Kidney (tissue), 13 donors: ENCODE measurements at regions not wholly inside any gene's neighbourhood (a gene's known extent, or its start where the extent isn't known, plus 50 kb on each side); places are given as distances from the start of the nearest gene placed in this dataset.

Source experiments
- DNase-seq, 5 donors: peaks; one replicate each; pipeline ENCODE4 v3.0.0-alpha.2; 2013 to 2020
- FAIRE-seq: peaks from 2 replicates; lab custom pipeline; 2012; peaks lifted over from hg19 to GRCh38; lab: Jason Lieb, UNC
- H3K27ac ChIP-seq, 2 donors: one replicate each; pipeline ENCODE4 v1.7.0; 2013; ENCODE audit warnings: low read depth in 2 of 2, low read length in 2 of 2, inconsistent platforms in 1 of 2
- H3K27me3 ChIP-seq: one replicate; pipeline ENCODE4 v1.7.1; 2013; ENCODE audit warnings: low read length, inconsistent platforms; ENCODE audit not compliant: control insufficient read depth, insufficient read depth
- H3K36me3 ChIP-seq, 3 donors: one replicate each; pipeline versions ENCODE4 v1.7.0 to v1.7.1; 2013; ENCODE audit warnings: low read length in 3 of 3, control low read depth in 1 of 3, inconsistent platforms in 1 of 3; ENCODE audit not compliant: insufficient read depth in 3 of 3, control insufficient read depth in 2 of 3
- H3K4me1 ChIP-seq, 3 donors: one replicate each; pipeline versions ENCODE4 v1.7.0 to v1.7.1; 2013; ENCODE audit warnings: low read length in 3 of 3, inconsistent platforms in 1 of 3, low read depth in 1 of 3; ENCODE audit not compliant: control insufficient read depth in 2 of 3, insufficient read depth in 2 of 3
- H3K4me3 ChIP-seq, 3 donors: one replicate each; pipeline versions ENCODE4 v1.7.0 to v1.8.1; 2013; ENCODE audit warnings: low read length in 3 of 3, control low read depth in 1 of 3, inconsistent platforms in 1 of 3
- H3K9ac ChIP-seq, 3 donors: one replicate each; pipeline versions ENCODE4 v1.7.0 to v1.7.1; 2013; ENCODE audit warnings: low read length in 3 of 3, control low read depth in 1 of 3, inconsistent platforms in 1 of 3
- H3K9me3 ChIP-seq, 3 donors: one replicate each; pipeline versions ENCODE4 v1.7.0 to v1.7.1; 2013; ENCODE audit warnings: low read length in 3 of 3, control low read depth in 1 of 3, inconsistent platforms in 1 of 3; ENCODE audit not compliant: control insufficient read depth in 2 of 3, insufficient read depth in 1 of 3
- intact Hi-C: fragments of 100-400 bp; cut with DNase I; formaldehyde crosslinking; loops from one replicate; pipeline ENCODE4 v1.11.1; 2022
- TF ChIP-seq, protein P1 (sequence below): IDR thresholded peaks from 3 replicates; pipeline ENCODE4 v1.5.1; 2012; ENCODE audit warnings: mild to moderate bottlenecking, moderate library complexity, borderline replicate concordance; ENCODE audit not compliant: insufficient read depth; ENCODE audit errors: extremely low read depth
- donor health status: control.
- donor health status: control.
- donor health status: control.
- donor health status: control.
- donor health status: control.
- donor health status: DM: yes; HTN: yes; CAD: no.
- donor health status: Normal renal cell carcinoma (clear cell type).

DNA sequence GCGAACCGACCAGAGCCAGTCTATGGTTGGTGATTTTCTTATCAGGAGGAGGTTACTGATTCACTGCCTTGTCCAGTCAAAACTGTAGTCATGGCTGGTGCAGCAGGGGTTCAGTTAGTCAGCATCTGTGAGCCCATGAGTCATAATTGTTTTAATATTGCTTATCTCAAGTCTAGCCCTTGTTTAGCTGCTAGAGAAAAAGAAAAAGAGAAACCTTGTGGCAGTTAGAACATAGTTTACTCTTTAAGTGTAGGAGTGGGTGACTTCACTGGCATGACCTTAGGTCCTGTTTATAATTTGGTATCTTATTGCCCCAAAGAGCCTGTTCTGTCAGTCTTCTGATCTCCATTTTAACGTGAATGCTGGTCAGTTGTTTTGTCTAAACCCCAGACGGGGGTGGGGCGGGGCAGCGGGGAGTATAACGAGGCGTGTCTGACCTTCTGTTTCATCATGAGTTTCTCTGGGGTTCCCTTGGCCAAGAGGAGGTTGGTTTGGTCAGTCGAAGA, 76.9 kb upstream of the NFIL3 start:
- intact Hi-C loops = no loop called here
- DNase-seq (no peak), FAIRE-seq (no peak)
- H3K36me3 ChIP-seq = no peaks in the 10 kb centered on the region
- H3K4me3 ChIP-seq = no peak overlapping the region
- H3K4me1 ChIP-seq = no peaks in the 10 kb centered on the region
- no peaks in the 10 kb centered on the region for H3K9me3 ChIP-seq
- H3K27me3 ChIP-seq = no peaks in the 10 kb centered on the region
- TF ChIP-seq, protein P1, sequence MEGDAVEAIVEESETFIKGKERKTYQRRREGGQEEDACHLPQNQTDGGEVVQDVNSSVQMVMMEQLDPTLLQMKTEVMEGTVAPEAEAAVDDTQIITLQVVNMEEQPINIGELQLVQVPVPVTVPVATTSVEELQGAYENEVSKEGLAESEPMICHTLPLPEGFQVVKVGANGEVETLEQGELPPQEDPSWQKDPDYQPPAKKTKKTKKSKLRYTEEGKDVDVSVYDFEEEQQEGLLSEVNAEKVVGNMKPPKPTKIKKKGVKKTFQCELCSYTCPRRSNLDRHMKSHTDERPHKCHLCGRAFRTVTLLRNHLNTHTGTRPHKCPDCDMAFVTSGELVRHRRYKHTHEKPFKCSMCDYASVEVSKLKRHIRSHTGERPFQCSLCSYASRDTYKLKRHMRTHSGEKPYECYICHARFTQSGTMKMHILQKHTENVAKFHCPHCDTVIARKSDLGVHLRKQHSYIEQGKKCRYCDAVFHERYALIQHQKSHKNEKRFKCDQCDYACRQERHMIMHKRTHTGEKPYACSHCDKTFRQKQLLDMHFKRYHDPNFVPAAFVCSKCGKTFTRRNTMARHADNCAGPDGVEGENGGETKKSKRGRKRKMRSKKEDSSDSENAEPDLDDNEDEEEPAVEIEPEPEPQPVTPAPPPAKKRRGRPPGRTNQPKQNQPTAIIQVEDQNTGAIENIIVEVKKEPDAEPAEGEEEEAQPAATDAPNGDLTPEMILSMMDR = no peak
- no peak overlapping the region for H3K9ac ChIP-seq
- H3K27ac ChIP-seq = no peak overlapping the region

DNA sequence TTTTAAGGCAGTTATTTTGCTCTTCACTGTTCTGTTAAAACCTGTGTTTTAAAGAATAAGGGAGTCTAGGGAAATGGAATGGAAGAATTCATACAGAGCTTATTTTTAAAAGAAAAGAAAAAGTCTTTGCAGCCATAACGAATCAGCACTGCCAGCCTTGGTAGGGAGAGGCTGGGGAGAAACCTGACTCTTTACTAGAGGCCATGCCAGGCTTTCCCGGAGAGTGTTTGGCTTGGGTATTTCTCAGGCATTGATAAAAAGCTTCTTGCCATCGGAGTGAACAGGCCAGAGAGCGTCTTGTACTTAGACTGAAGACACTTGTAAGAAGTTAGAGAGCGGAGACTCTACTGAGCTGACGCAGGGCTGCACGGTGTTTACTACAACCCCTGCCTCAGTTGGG, 72.7 kb upstream of the NFIL3 start:
- TF ChIP-seq, protein P1 = no peak
- Histone ChIP-seq H3K9ac (no peak overlapping the region), H3K9me3 (no peaks in the 10 kb centered on the region), H3K27ac (no peak overlapping the region), H3K27me3 (no peaks in the 10 kb centered on the region), H3K4me1 (no peaks in the 10 kb centered on the region), H3K36me3 (no peaks in the 10 kb centered on the region), H3K4me3 (no peak overlapping the region)
- no peak for FAIRE-seq
- no peak for DNase-seq
- intact Hi-C loops = no loop called here

- intact Hi-C loops = no loop called here
- DNase-seq (no peak), FAIRE-seq (no peak)
- H3K9ac ChIP-seq = no peak overlapping the region
- no peaks in the 10 kb centered on the region for H3K36me3 ChIP-seq
- H3K27ac ChIP-seq = no peak overlapping the region
- no peaks in the 10 kb centered on the region for H3K27me3 ChIP-seq
- H3K4me3 ChIP-seq = no peak overlapping the region
- H3K9me3 ChIP-seq = no peaks in the 10 kb centered on the region
- TF ChIP-seq, protein P1 = no peak
- no peaks in the 10 kb centered on the region for H3K4me1 ChIP-seq
Observed at GRCh38 chr9:91495450-91495849, 71.8 kb upstream of the NFIL3 start.

DNA sequence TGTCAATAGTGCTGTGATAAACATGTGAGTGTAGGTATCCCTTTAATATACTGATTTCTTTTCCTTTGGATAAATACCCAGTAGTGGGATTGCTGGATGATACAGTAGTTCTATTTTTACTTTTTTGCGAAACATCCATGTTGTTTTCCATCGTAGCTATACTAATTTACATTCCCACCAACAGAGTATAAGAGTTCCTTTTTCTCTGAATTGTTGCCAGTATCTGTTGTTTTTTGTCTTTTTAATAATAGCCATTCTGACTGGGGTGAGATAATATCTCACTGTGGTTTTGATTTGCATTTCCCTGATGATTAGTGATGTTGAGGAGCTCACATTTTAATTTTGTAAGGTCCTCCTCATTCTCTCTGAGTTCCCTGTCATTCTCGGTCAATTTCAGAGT, 71.1 kb upstream of the NFIL3 start:
- DNase-seq (no peak), FAIRE-seq (no peak)
- Histone ChIP-seq H3K27me3 (no peaks in the 10 kb centered on the region), H3K4me1 (no peaks in the 10 kb centered on the region), H3K4me3 (no peak overlapping the region), H3K27ac (no peak overlapping the region), H3K9me3 (no peaks in the 10 kb centered on the region), H3K9ac (no peak overlapping the region), H3K36me3 (no peaks in the 10 kb centered on the region)
- intact Hi-C loops = no loop called here
- TF ChIP-seq, protein P1 = no peak
